HCT116 (cell line): ENCODE measurements at regions not wholly inside any gene's neighbourhood (a gene's known extent, or its start where the extent isn't known, plus 50 kb on each side); places are given as distances from the start of the nearest gene placed in this dataset.

ENCODE experiments used
- ATAC-seq: fragments of 200-7000 bp; cut with Tn5 transposase; 2 replicates; pipeline ENCODE4 v1.9.1; 2020; ENCODE audit warnings: mild to moderate bottlenecking, moderate library complexity
- BruUV-seq: library from RNA; stranded (reverse); fragments of 400-500 nt; replicated peaks from 2 replicates; lab custom pipeline; 2021; lab: Mats Ljungman, UMichigan
- CTCF ChIA-PET: fragments of 300-600 bp; sonication (Branson Sonifier 250); formaldehyde crosslinking; loops from one replicate; lab custom pipeline; 2021; ENCODE audit warnings: antibody characterized with exemption; lab: Charles Lee
- POLR2A ChIA-PET: fragments of 300-600, 350-600 bp; sonication (Branson Sonifier 250); formaldehyde crosslinking; loops from one replicate; lab custom pipeline; 2021; ENCODE audit warnings: antibody characterized with exemption; lab: Charles Lee
- RAD21 ChIA-PET, 2 experiments: fragments of 300-600 bp; sonication (Branson Sonifier 250); formaldehyde crosslinking; loops; one replicate each; lab custom pipeline; 2023; ENCODE audit warnings: low total read pairs in 2 of 2; ENCODE audit not compliant: uncharacterized antibody in 2 of 2, unreplicated experiment in 2 of 2, low non-redundant PET in 1 of 2; lab: Charles Lee
- DNase-seq: peaks from one replicate; pipeline ENCODE4 v3.0.0-alpha.2; 2010; ENCODE audit warnings: low read depth, low spot score
- H2AFZ ChIP-seq: fragments of 200-600 bp; shearing (Covaris generic), sonication (generic); 2 replicates; pipeline ENCODE4 v1.6.1; 2017; ENCODE audit warnings: low read depth, mixed run types, mixed read lengths, antibody characterized with exemption, low read length; ENCODE audit not compliant: poor library complexity, severe bottlenecking
- H3K27ac ChIP-seq: 2 replicates; pipeline ENCODE4 v1.5.1; 2012; ENCODE audit warnings: low read depth, low read length
- H3K27me3 ChIP-seq: fragments of 200-600 bp; sonication (generic); 2 replicates; pipeline ENCODE4 v1.6.1; 2016; ENCODE audit warnings: mixed run types, low read length, mixed read lengths; ENCODE audit not compliant: insufficient read depth
- H3K36me3 ChIP-seq, 2 experiments: fragments of 200-500 bp in 1 of 2; fragments of 200-600 bp in 1 of 2; sonication (Bioruptor generic) in 1 of 2; sonication (generic) in 1 of 2; 2 replicates each; pipeline versions ENCODE4 v1.5.1 to v1.6.1; 2014 to 2016; ENCODE audit warnings: low read length in 2 of 2, inconsistent platforms in 1 of 2, mixed read lengths in 1 of 2, mixed run types in 1 of 2; ENCODE audit not compliant: insufficient read depth in 2 of 2, control insufficient read depth in 1 of 2
- H3K4me1 ChIP-seq, 2 experiments: fragments of 200-600 bp in 1 of 2; sonication (generic) in 1 of 2; 2 replicates each; pipeline versions ENCODE4 v1.5.1 to v1.6.1; 2012 to 2017; ENCODE audit warnings: low read length in 2 of 2, inconsistent platforms in 1 of 2, mild to moderate bottlenecking in 1 of 2, mixed read lengths in 1 of 2, mixed run types in 1 of 2, moderate library complexity in 1 of 2; ENCODE audit not compliant: insufficient read depth in 2 of 2, control insufficient read depth in 1 of 2
- H3K4me2 ChIP-seq: fragments of 200-600 bp; sonication (generic); 2 replicates; pipeline ENCODE4 v1.6.1; 2017; ENCODE audit warnings: mixed run types, low read length, mixed read lengths
- H3K4me3 ChIP-seq, 2 experiments: fragments of 200-600 bp in 1 of 2; sonication (generic) in 1 of 2; replicated peaks in 1 of 2; 2 replicates each; pipeline ENCODE4 v1.5.1; 2011 to 2016; ENCODE audit warnings: low read length in 2 of 2, control low read depth in 1 of 2, low read depth in 1 of 2, mild to moderate bottlenecking in 1 of 2, mixed read lengths in 1 of 2, mixed run types in 1 of 2
- H3K79me2 ChIP-seq: fragments of 200-600 bp; sonication (generic); 2 replicates; pipeline ENCODE4 v1.6.1; 2017; ENCODE audit warnings: mild to moderate bottlenecking, mixed run types, low read length, moderate library complexity, mixed read lengths; ENCODE audit not compliant: insufficient read depth
- H3K9ac ChIP-seq: fragments of 200-600 bp; sonication (generic); 2 replicates; pipeline ENCODE4 v1.6.1; 2016; ENCODE audit warnings: low read length, mixed read lengths
- H3K9me2 ChIP-seq: fragments of 200-600 bp; sonication (generic), shearing (Covaris generic); 2 replicates; pipeline ENCODE4 v1.6.1; 2017; ENCODE audit warnings: mixed run types, mild to moderate bottlenecking, moderate library complexity; ENCODE audit not compliant: insufficient read depth
- H3K9me3 ChIP-seq, 2 experiments: fragments of 200-500 bp in 1 of 2; fragments of 200-600 bp in 1 of 2; sonication (Bioruptor generic) in 1 of 2; sonication (generic) in 1 of 2; 2 replicates each; pipeline ENCODE4 v1.6.1; 2014 to 2017; ENCODE audit warnings: low read length in 2 of 2, mixed read lengths in 2 of 2, inconsistent platforms in 1 of 2, low read depth in 1 of 2, mild to moderate bottlenecking in 1 of 2, mixed run types in 1 of 2, moderate library complexity in 1 of 2; ENCODE audit not compliant: control insufficient read depth in 1 of 2, insufficient read depth in 1 of 2
- H4K20me1 ChIP-seq: fragments of 200-600 bp; sonication (generic), shearing (Covaris generic); 2 replicates; pipeline ENCODE4 v1.6.1; 2017; ENCODE audit warnings: mixed run types, mild to moderate bottlenecking, moderate library complexity; ENCODE audit not compliant: insufficient read depth
- CEBPB ChIP-seq: IDR thresholded peaks from 2 replicates; pipeline ENCODE4 v1.6.1; 2012; ENCODE audit warnings: low read depth
- EZH2phosphoT487 ChIP-seq: fragments of 200-600 bp; IDR thresholded peaks from 2 replicates; pipeline ENCODE4 v1.6.1; 2018; ENCODE audit warnings: antibody characterized with exemption, borderline replicate concordance
- FOSL1 ChIP-seq: IDR thresholded peaks from 2 replicates; pipeline ENCODE4 v1.6.1; 2012; ENCODE audit warnings: low read depth
- JUND ChIP-seq: IDR thresholded peaks from 2 replicates; pipeline ENCODE4 v1.6.1; 2012
- POLR2A ChIP-seq: IDR thresholded peaks from 2 replicates; pipeline ENCODE4 v1.7.0; 2011; ENCODE audit warnings: borderline replicate concordance; ENCODE audit not compliant: insufficient read depth, insufficient read length; ENCODE audit errors: extremely low read depth
- POLR2AphosphoS5 ChIP-seq: IDR thresholded peaks from 2 replicates; pipeline ENCODE4 v1.6.1; 2011; ENCODE audit warnings: mild to moderate bottlenecking, low read depth, low read length, moderate library complexity
- RAD21 ChIP-seq: IDR thresholded peaks from 2 replicates; pipeline ENCODE4 v1.6.1; 2012; ENCODE audit warnings: low read depth, mild to moderate bottlenecking
- SIN3A ChIP-seq: IDR thresholded peaks from 2 replicates; pipeline ENCODE4 v1.6.1; 2012; ENCODE audit warnings: low read depth
- SP1 ChIP-seq: IDR thresholded peaks from 2 replicates; pipeline ENCODE4 v1.6.1; 2012; ENCODE audit warnings: low read depth
- SRF ChIP-seq: IDR thresholded peaks from 2 replicates; pipeline ENCODE4 v1.6.1; 2012; ENCODE audit warnings: low read depth
- TCF7L2 ChIP-seq: IDR thresholded peaks from 2 replicates; pipeline ENCODE4 v1.7.0; 2011; ENCODE audit warnings: borderline replicate concordance, inconsistent platforms; ENCODE audit not compliant: insufficient read depth, insufficient read length; ENCODE audit errors: extremely low read depth
- YY1 ChIP-seq: IDR thresholded peaks from 2 replicates; pipeline ENCODE4 v1.6.1; 2011; ENCODE audit warnings: low read length, low read depth, moderate library complexity, mild to moderate bottlenecking; ENCODE audit not compliant: insufficient replicate concordance; ENCODE audit errors: extremely low read depth
- ZFX ChIP-seq: fragments of 450-650 bp; IDR thresholded peaks from 2 replicates; pipeline ENCODE4 v1.6.1; 2017
- ZNF274 ChIP-seq: fragments of 200-500 bp; sonication (Bioruptor generic); IDR thresholded peaks from 2 replicates; pipeline ENCODE4 v1.6.1; 2014; ENCODE audit warnings: mild to moderate bottlenecking, low read depth, low read length, inconsistent platforms
- intact Hi-C: fragments of 100-400 bp; cut with micrococcal nuclease; formaldehyde crosslinking; loops from 2 replicates; pipeline ENCODE4 v1.10.0; 2022
- TF ChIP-seq, protein P1 (sequence below): IDR thresholded peaks from 2 replicates; pipeline ENCODE4 v1.6.1; 2012
- TF ChIP-seq, protein P2 (sequence below): IDR thresholded peaks from 2 replicates; pipeline ENCODE4 v1.6.1; 2011; ENCODE audit warnings: mild to moderate bottlenecking, low read length, moderate library complexity; ENCODE audit not compliant: insufficient replicate concordance; ENCODE audit errors: extremely low read depth
- TF ChIP-seq, protein P3 (sequence below): IDR thresholded peaks from 2 replicates; pipeline ENCODE4 v1.6.1; 2012

DNA sequence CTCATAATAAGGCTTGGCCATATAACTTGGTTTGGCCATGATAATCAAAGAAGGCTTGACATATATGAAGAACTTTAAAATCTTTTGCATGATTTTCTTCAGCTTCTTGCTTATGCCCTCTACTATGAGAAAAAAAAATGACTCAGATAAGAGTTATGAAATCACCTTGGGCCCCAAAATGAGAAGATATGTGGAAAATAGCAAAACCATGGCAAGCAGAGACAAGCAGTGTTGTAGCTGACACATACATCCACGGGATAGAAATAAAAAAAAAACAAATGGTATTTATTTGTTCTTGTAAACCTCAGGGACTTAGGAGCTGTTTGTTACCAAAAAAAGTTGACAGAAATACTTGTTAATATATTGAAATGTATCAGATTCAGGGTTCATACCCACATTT, 614.8 kb upstream of the BCHE start:
- no peak overlapping the region for H3K9ac ChIP-seq
- ChIA-PET CTCF (no interaction called here), POLR2A (no interaction called here), RAD21 (no interaction called here)
- 0 out of 2 replicates have a peak, but pooled peaks cover 4% of the 10 kb centered on the region for H3K9me2 ChIP-seq
- no peak for ATAC-seq
- no peak for TF ChIP-seq POLR2AphosphoS5
- no peak for TF ChIP-seq EZH2phosphoT487
- TF ChIP-seq YY1: no peak
- TF ChIP-seq, protein P1, sequence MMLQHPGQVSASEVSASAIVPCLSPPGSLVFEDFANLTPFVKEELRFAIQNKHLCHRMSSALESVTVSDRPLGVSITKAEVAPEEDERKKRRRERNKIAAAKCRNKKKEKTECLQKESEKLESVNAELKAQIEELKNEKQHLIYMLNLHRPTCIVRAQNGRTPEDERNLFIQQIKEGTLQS: no peak
- no peak for TF ChIP-seq ZNF274
- no peak for TF ChIP-seq JUND
- TF ChIP-seq ZFX: no peak
- no peak for TF ChIP-seq SRF
- TF ChIP-seq POLR2A: no peak
- no peak for TF ChIP-seq TCF7L2
- no peak for TF ChIP-seq CEBPB
- TF ChIP-seq SIN3A: no peak
- H3K9me3 ChIP-seq: no peaks in the 10 kb centered on the region
- H3K79me2 ChIP-seq: no peaks in the 10 kb centered on the region
- no peaks in the 10 kb centered on the region for H4K20me1 ChIP-seq
- H3K27me3 ChIP-seq: no peaks in the 10 kb centered on the region
- no peaks in the 10 kb centered on the region for H3K36me3 ChIP-seq
- H2AFZ ChIP-seq: no peak overlapping the region
- intact Hi-C loops: no loop called here
- BruUV-seq: no TSS peak
- no peak for DNase-seq
- no peak overlapping the region for H3K4me3 ChIP-seq
- no peaks in the 10 kb centered on the region for H3K4me1 ChIP-seq
- H3K4me2 ChIP-seq: no peak overlapping the region
- H3K27ac ChIP-seq: no peak overlapping the region

DNA sequence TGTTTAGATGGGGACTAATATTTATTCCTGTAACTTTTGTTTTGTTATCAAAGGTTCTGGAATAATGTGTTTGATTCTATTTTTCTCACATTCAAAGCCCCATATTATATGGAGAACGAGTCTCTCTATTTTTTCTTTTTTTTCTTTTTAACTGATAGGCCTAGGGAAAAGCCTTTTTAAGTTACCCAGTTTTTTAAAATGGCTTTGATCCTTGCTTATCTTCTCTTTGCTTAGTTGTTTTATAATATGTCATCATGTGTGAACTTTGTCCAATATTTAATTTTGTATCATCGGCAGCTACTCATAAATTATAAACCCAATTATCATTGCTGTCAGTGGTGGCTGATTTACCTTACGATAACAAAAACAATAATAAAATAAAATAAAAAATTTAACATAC, 610.3 kb upstream of the BCHE start:
- H3K36me3 ChIP-seq: no peaks in the 10 kb centered on the region
- H3K9me3 ChIP-seq: no peaks in the 10 kb centered on the region
- H3K27me3 ChIP-seq: no peaks in the 10 kb centered on the region
- H3K4me2 ChIP-seq: no peak overlapping the region
- POLR2A ChIA-PET: no interaction called here
- H4K20me1 ChIP-seq: no peaks in the 10 kb centered on the region
- intact Hi-C loops: no loop called here
- no peak overlapping the region for H2AFZ ChIP-seq
- no peaks in the 10 kb centered on the region for H3K4me1 ChIP-seq
- 0 out of 2 replicates have a peak, but pooled peaks cover 4% of the 10 kb centered on the region for H3K9me2 ChIP-seq
- RAD21 ChIA-PET: no interaction called here
- no peak overlapping the region for H3K27ac ChIP-seq
- no peak for DNase-seq
- no TSS peak for BruUV-seq
- no peak overlapping the region for H3K4me3 ChIP-seq
- H3K79me2 ChIP-seq: no peaks in the 10 kb centered on the region
- CTCF ChIA-PET: no interaction called here
- H3K9ac ChIP-seq: no peak overlapping the region
- no peak for ATAC-seq
- no peak for TF ChIP-seq FOSL1
- TF ChIP-seq SRF: no peak
- TF ChIP-seq, protein P2, sequence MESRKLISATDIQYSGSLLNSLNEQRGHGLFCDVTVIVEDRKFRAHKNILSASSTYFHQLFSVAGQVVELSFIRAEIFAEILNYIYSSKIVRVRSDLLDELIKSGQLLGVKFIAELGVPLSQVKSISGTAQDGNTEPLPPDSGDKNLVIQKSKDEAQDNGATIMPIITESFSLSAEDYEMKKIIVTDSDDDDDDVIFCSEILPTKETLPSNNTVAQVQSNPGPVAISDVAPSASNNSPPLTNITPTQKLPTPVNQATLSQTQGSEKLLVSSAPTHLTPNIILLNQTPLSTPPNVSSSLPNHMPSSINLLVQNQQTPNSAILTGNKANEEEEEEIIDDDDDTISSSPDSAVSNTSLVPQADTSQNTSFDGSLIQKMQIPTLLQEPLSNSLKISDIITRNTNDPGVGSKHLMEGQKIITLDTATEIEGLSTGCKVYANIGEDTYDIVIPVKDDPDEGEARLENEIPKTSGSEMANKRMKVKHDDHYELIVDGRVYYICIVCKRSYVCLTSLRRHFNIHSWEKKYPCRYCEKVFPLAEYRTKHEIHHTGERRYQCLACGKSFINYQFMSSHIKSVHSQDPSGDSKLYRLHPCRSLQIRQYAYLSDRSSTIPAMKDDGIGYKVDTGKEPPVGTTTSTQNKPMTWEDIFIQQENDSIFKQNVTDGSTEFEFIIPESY: no peak
- no peak for TF ChIP-seq RAD21
- TF ChIP-seq, protein P3, sequence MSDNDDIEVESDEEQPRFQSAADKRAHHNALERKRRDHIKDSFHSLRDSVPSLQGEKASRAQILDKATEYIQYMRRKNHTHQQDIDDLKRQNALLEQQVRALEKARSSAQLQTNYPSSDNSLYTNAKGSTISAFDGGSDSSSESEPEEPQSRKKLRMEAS: no peak
- no peak for TF ChIP-seq ZNF274
- no peak for TF ChIP-seq SP1
- no peak for TF ChIP-seq YY1
- no peak for TF ChIP-seq ZFX
